ENCODE measurements at regions not wholly inside any gene's neighbourhood (a gene's known extent, or its start where the extent isn't known, plus 50 kb on each side); places are given as distances from the start of the nearest gene placed in this dataset.

- TF ChIP-seq CTCF (IDR thresholded peaks at IDR 0.05) (no peak), POLR2A (IDR thresholded peaks at IDR 0.05) (no peak)
Observed at GRCh38 chr5:5905186-5905585, 473.2 kb downstream of the MED10 start.

Measured in Peyer's patch (tissue), 4 donors.